Endothelial cell of umbilical vein (primary cell): ENCODE measurements at regions not wholly inside any gene's neighbourhood (a gene's known extent, or its start where the extent isn't known, plus 50 kb on each side); places are given as distances from the start of the nearest gene placed in this dataset.

Experiments
- BruUV-seq: library from RNA; stranded (reverse); fragments of 400-500 nt; replicated peaks from 2 replicates; lab custom pipeline; 2021; lab: Mats Ljungman, UMichigan
- CTCF ChIA-PET: fragments of 300-600, 350-600 bp; sonication (Branson Sonifier 250); formaldehyde crosslinking; loops from one replicate; lab custom pipeline; 2021; ENCODE audit warnings: antibody characterized with exemption, inconsistent platforms; lab: Charles Lee
- POLR2A ChIA-PET: fragments of 300-600, 350-600 bp; sonication (Branson Sonifier 250); formaldehyde crosslinking; loops from one replicate; lab custom pipeline; 2021; ENCODE audit warnings: antibody characterized with exemption, inconsistent platforms; lab: Charles Lee
- DNase-seq: peaks from one replicate; pipeline ENCODE4 v3.0.0-alpha.2; 2011; ENCODE audit warnings: low read depth, low spot score
- FAIRE-seq: peaks from 2 replicates; lab custom pipeline; 2011; peaks lifted over from hg19 to GRCh38; lab: Jason Lieb, UNC
- H2AFZ ChIP-seq: 2 replicates; pipeline ENCODE4 v1.6.0; 2012; ENCODE audit warnings: low read depth, low read length, control low read depth, inconsistent platforms
- H3K27ac ChIP-seq: 2 replicates; pipeline ENCODE4 v1.5.1; 2011; ENCODE audit warnings: low read depth, mild to moderate bottlenecking, control low read depth, low read length, moderate library complexity; ENCODE audit not compliant: insufficient read depth
- H3K27me3 ChIP-seq, 2 experiments: 2 replicates each; pipeline versions ENCODE4 v1.6.0 to v1.6.1; 2011; ENCODE audit warnings: low read length in 2 of 2, mixed read lengths in 1 of 2; ENCODE audit not compliant: control insufficient read depth in 2 of 2, insufficient read depth in 2 of 2
- H3K36me3 ChIP-seq, 2 experiments: 2 replicates in 1 of 2; 3 replicates in 1 of 2; pipeline ENCODE4 v1.5.1; 2011; ENCODE audit warnings: low read length in 2 of 2, mild to moderate bottlenecking in 1 of 2, moderate library complexity in 1 of 2; ENCODE audit not compliant: control insufficient read depth in 2 of 2, insufficient read depth in 2 of 2; ENCODE audit errors: extremely low read depth in 1 of 2
- H3K4me1 ChIP-seq: 3 replicates; pipeline ENCODE4 v1.5.1; 2011; ENCODE audit warnings: mild to moderate bottlenecking, low read length; ENCODE audit not compliant: control insufficient read depth, insufficient read depth; ENCODE audit errors: extremely low read depth
- H3K4me2 ChIP-seq: 2 replicates; pipeline ENCODE4 v1.6.1; 2011; ENCODE audit warnings: low read length, control low read depth, mixed read lengths; ENCODE audit not compliant: insufficient read depth
- H3K4me3 ChIP-seq, 3 experiments: fragments of 200-600 bp in 1 of 3; sonication (generic), shearing (Covaris generic) in 1 of 3; replicated peaks in 1 of 3; 2 replicates each; pipeline ENCODE4 v1.5.1; 2011 to 2016; ENCODE audit warnings: control low read depth in 3 of 3, low read length in 3 of 3, mild to moderate bottlenecking in 2 of 3, inconsistent platforms in 1 of 3, low read depth in 1 of 3, moderate library complexity in 1 of 3; ENCODE audit not compliant: insufficient read depth in 1 of 3
- H3K79me2 ChIP-seq: 2 replicates; pipeline ENCODE4 v1.6.0; 2012; ENCODE audit warnings: low read length, inconsistent platforms; ENCODE audit not compliant: control insufficient read depth, insufficient read depth
- H3K9ac ChIP-seq: replicated peaks from 2 replicates; pipeline ENCODE3; 2011; ENCODE audit warnings: low read length, control low read depth; ENCODE audit not compliant: insufficient read depth; ENCODE audit errors: extremely low read depth
- H3K9me1 ChIP-seq: replicated peaks from 3 replicates; pipeline ENCODE4 v1.6.0; 2011; ENCODE audit warnings: mild to moderate bottlenecking, low read length; ENCODE audit not compliant: control insufficient read depth, insufficient read depth; ENCODE audit errors: extremely low read depth
- H3K9me3 ChIP-seq: replicated peaks from 2 replicates; pipeline ENCODE4 v1.5.1; 2012; ENCODE audit warnings: low read length, inconsistent platforms; ENCODE audit not compliant: control insufficient read depth, insufficient read depth
- H4K20me1 ChIP-seq: replicated peaks from 2 replicates; pipeline ENCODE3; 2011; ENCODE audit warnings: mild to moderate bottlenecking, low read length; ENCODE audit not compliant: control insufficient read depth, insufficient read depth; ENCODE audit errors: extremely low read depth
- CTCF ChIP-seq, 2 donors: IDR thresholded peaks; 1 replicate in 1 of 2; 2 replicates in 1 of 2; pipeline ENCODE4 v1.5.1; 2011; ENCODE audit warnings: low read length in 2 of 2, mild to moderate bottlenecking in 2 of 2, moderate library complexity in 2 of 2, control low read depth in 1 of 2, inconsistent platforms in 1 of 2, low read depth in 1 of 2; ENCODE audit not compliant: insufficient read depth in 1 of 2; ENCODE audit errors: extremely low read depth in 1 of 2
- FOS ChIP-seq: IDR thresholded peaks from 2 replicates; pipeline ENCODE4 v1.6.1; 2011; ENCODE audit warnings: mild to moderate bottlenecking, low read length, moderate library complexity, borderline replicate concordance; ENCODE audit not compliant: insufficient read depth
- GATA2 ChIP-seq: IDR thresholded peaks from 2 replicates; pipeline ENCODE4 v1.7.0; 2011; ENCODE audit warnings: low read depth, mild to moderate bottlenecking, moderate library complexity, mixed read lengths, low read length; ENCODE audit not compliant: insufficient read length, insufficient read depth
- POLR2A ChIP-seq: IDR thresholded peaks from 2 replicates; pipeline ENCODE4 v1.6.1; 2012; ENCODE audit warnings: low read depth, mild to moderate bottlenecking, control low read depth, low read length
- POLR2AphosphoS5 ChIP-seq: IDR thresholded peaks from 2 replicates; pipeline ENCODE4 v1.6.1; 2012; ENCODE audit warnings: low read depth, mild to moderate bottlenecking, control low read depth, low read length, moderate library complexity; ENCODE audit not compliant: insufficient read depth
- dilution Hi-C: fragments of 300-500 bp; cut with MboI; formaldehyde crosslinking; loops from one replicate; pipeline ENCODE4 v1.15.0; 2019; ENCODE audit warnings: low sequenced_read_pairs; ENCODE audit not compliant: extremely low pct_ligation_motif_present
- intact Hi-C: fragments of 100-400 bp; cut with micrococcal nuclease; formaldehyde crosslinking; loops from one replicate; pipeline ENCODE4 v1.10.0; 2022

GRCh38 chr16:35506898-35507194 is 2047.4 kb downstream of the TP53TG3F start:
- FAIRE-seq = no peak
- no TSS peak for BruUV-seq
- Histone ChIP-seq H4K20me1 (no peaks in the 10 kb centered on the region), H3K9me1 (no peaks in the 10 kb centered on the region), H3K4me2 (no peak overlapping the region), H3K27me3 (no peaks in the 10 kb centered on the region), H3K9ac (no peak overlapping the region), H3K4me1 (no peaks in the 10 kb centered on the region), H3K79me2 (no peaks in the 10 kb centered on the region), H3K36me3 (no peaks in the 10 kb centered on the region), H2AFZ (no peak overlapping the region), H3K9me3 (no peaks in the 10 kb centered on the region), H3K4me3 (no peak overlapping the region), H3K27ac (no peak overlapping the region)
- ChIA-PET CTCF (no interaction called here), POLR2A (no interaction called here)
- DNase-seq = no peak
- intact Hi-C loops (no loop called here), dilution Hi-C loops (no loop called here)
- TF ChIP-seq POLR2AphosphoS5 (no peak), POLR2A (no peak)

- dilution Hi-C loops (no loop called here), intact Hi-C loops (no loop called here)
- Histone ChIP-seq H4K20me1 (no peaks in the 10 kb centered on the region), H3K4me2 (no peak overlapping the region), H3K9me1 (no peaks in the 10 kb centered on the region), H3K4me1 (no peaks in the 10 kb centered on the region), H3K9me3 (no peaks in the 10 kb centered on the region), H2AFZ (no peak overlapping the region), H3K79me2 (no peaks in the 10 kb centered on the region), H3K27ac (no peak overlapping the region), H3K27me3 (no peaks in the 10 kb centered on the region), H3K9ac (no peak overlapping the region), H3K4me3 (no peak overlapping the region), H3K36me3 (no peaks in the 10 kb centered on the region)
- DNase-seq (no peak), FAIRE-seq (no peak)
- no TSS peak for BruUV-seq
- TF ChIP-seq POLR2AphosphoS5 (no peak), GATA2 (no peak), FOS (no peak), POLR2A (no peak), CTCF (IDR thresholded peaks at IDR 0.05; ENCODE audit: extremely low read depth in 1 of 2, insufficient read depth in 1 of 2, low read depth in 1 of 2, low read length in 2 of 2) (no peak)
- CTCF ChIA-PET = no interaction called here
- POLR2A ChIA-PET = no interaction called here
Measured at GRCh38 chr16:35510701-35511100, 2051.3 kb downstream of the TP53TG3F start.
